GM12878 (cell line): ENCODE measurements at regions not wholly inside any gene's neighbourhood (a gene's known extent, or its start where the extent isn't known, plus 50 kb on each side); places are given as distances from the start of the nearest gene placed in this dataset.
"Not testable (repeated sequence)": the region's sequence is repeated elsewhere in the genome, so short reads cannot be mapped to it uniquely, and the experiment has no call there.

ENCODE experiments used
- ATAC-seq: fragments of 200-7000 bp; cut with Tn5 transposase; 3 replicates; pipeline ENCODE4 v1.9.1; 2020; ENCODE audit warnings: mild to moderate bottlenecking, moderate library complexity
- BruUV-seq: library from RNA; stranded (reverse); fragments of 400-500 nt; replicated peaks from 2 replicates; lab custom pipeline; 2021; lab: Mats Ljungman, UMichigan
- CTCF ChIA-PET: fragments of 300-600 bp; sonication (Branson Sonifier 250); formaldehyde crosslinking; extraction: SDS; loops from one replicate; lab custom pipeline; 2021; ENCODE audit warnings: inconsistent platforms; lab: Yijun Ruan, JAX
- POLR2A ChIA-PET: fragments of 350-600 bp; formaldehyde crosslinking; extraction: SDS; loops from one replicate; lab custom pipeline; 2021; ENCODE audit warnings: inconsistent platforms; lab: Charles Lee
- RAD21 ChIA-PET: fragments of 300-600 bp; sonication (Branson Sonifier 250); formaldehyde crosslinking; loops from one replicate; lab custom pipeline; 2023; ENCODE audit warnings: antibody characterized with exemption; ENCODE audit not compliant: unreplicated experiment; lab: Charles Lee
- SMC1A ChIA-PET: fragments of 300-600 bp; sonication (Branson Sonifier 250); formaldehyde crosslinking; loops from one replicate; lab custom pipeline; 2023; ENCODE audit not compliant: unreplicated experiment, uncharacterized antibody; lab: Charles Lee
- DNase-seq: peaks from one replicate; pipeline ENCODE4 v3.0.0-alpha.2; 2011; ENCODE audit warnings: low read depth, low spot score
- FAIRE-seq: peaks from 3 replicates; lab custom pipeline; 2011; peaks lifted over from hg19 to GRCh38; lab: Jason Lieb, UNC
- H2AFZ ChIP-seq: 2 replicates; pipeline ENCODE4 v1.6.0; 2011; ENCODE audit warnings: low read depth, low read length, control low read depth; ENCODE audit not compliant: control insufficient read depth
- H3K27ac ChIP-seq: 2 replicates; pipeline ENCODE4 v1.5.1; 2011; ENCODE audit warnings: control low read depth; ENCODE audit not compliant: control insufficient read depth, insufficient read depth
- H3K27me3 ChIP-seq, 2 experiments: replicated peaks in 1 of 2; 2 replicates each; pipeline versions ENCODE4 v1.6.0 to v1.6.1; 2011; ENCODE audit warnings: low read length in 1 of 2; ENCODE audit not compliant: control insufficient read depth in 2 of 2, insufficient read depth in 2 of 2
- H3K36me3 ChIP-seq, 2 experiments: 2 replicates each; pipeline ENCODE4 v1.5.1; 2011; ENCODE audit warnings: low read length in 1 of 2; ENCODE audit not compliant: control insufficient read depth in 2 of 2, insufficient read depth in 2 of 2
- H3K4me1 ChIP-seq: 2 replicates; pipeline ENCODE4 v1.6.1; 2011; ENCODE audit warnings: mild to moderate bottlenecking, low read length, moderate library complexity, mixed read lengths; ENCODE audit not compliant: control insufficient read depth, insufficient read depth
- H3K4me2 ChIP-seq: 2 replicates; pipeline ENCODE4 v1.6.0; 2011; ENCODE audit warnings: control low read depth; ENCODE audit not compliant: control insufficient read depth, insufficient read depth
- H3K4me3 ChIP-seq: fragments of 200-600 bp; sonication (generic); 2 replicates; pipeline ENCODE4 v1.5.1; 2016
- H3K79me2 ChIP-seq: 2 replicates; pipeline ENCODE4 v1.6.0; 2011; ENCODE audit warnings: low read length; ENCODE audit not compliant: control insufficient read depth, insufficient read depth
- H3K9ac ChIP-seq: 2 replicates; pipeline ENCODE4 v1.8.0; 2011; ENCODE audit warnings: low read length, control low read depth, mixed read lengths; ENCODE audit not compliant: control insufficient read depth, insufficient read depth
- H3K9me3 ChIP-seq: replicated peaks from 3 replicates; pipeline ENCODE4 v1.5.1; 2011; ENCODE audit warnings: mild to moderate bottlenecking, low read length; ENCODE audit not compliant: control insufficient read depth, insufficient read depth
- H4K20me1 ChIP-seq: 2 replicates; pipeline ENCODE4 v1.6.0; 2011; ENCODE audit not compliant: control insufficient read depth, insufficient read depth
- HDGF ChIP-seq: fragments of 450-650 bp; IDR thresholded peaks from 2 replicates; pipeline ENCODE4 v1.6.1; 2016; ENCODE audit warnings: antibody characterized with exemption
- WGBS: methylation state at CpG from one replicate; pipeline ENCODE4 v1.1.6; 2016; ENCODE audit warnings: low lambda C conversion rate; ENCODE audit not compliant: insufficient replicate concordance, insufficient coverage; ENCODE audit errors: missing lambda C conversion rate; 5-methylcytosine and 5-hydroxymethylcytosine counted together
- in situ Hi-C: fragments of 300-500 bp; cut with MboI; formaldehyde crosslinking; loops from 9 replicates; pipeline ENCODE4 v1.14.3; 2018; ENCODE audit warnings: mixed read lengths
- intact Hi-C: fragments of 100-400 bp; cut with micrococcal nuclease; formaldehyde crosslinking; loops from one replicate; pipeline ENCODE4 v1.14.2; 2022; ENCODE audit not compliant: unreplicated experiment

DNA sequence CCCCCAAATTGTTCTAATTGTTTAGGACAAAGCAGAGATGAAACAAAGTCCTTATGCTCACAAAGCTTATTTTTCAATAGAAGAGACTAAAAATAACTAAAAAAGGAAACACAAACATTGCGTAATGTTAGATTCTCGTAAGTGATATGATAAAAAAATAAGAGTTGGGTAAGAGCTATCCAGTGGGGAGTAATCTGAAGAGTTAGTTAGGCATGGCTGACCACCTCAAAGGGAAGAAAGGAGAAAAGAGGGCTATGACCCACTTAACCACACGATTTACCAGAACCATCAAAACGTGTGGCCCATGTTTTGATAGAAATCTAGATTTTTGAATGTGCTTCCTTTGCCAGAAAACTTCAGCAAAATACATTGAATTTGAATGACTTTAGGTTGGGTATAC is 1296.8 kb upstream of the NUDT12 start:
- H3K9me3 ChIP-seq, result no peaks in the 10 kb centered on the region
- in situ Hi-C loops (no loop called here), intact Hi-C loops (no loop called here)
- FAIRE-seq (no peak), DNase-seq (no peak), ATAC-seq (no peak)
- H3K4me1 ChIP-seq, result no peaks in the 10 kb centered on the region
- SMC1A ChIA-PET, result no interaction called here
- no TSS peak for BruUV-seq
- no peaks in the 10 kb centered on the region for H3K27me3 ChIP-seq
- H3K4me3 ChIP-seq, result no peak overlapping the region
- POLR2A ChIA-PET, result no interaction called here
- no peak overlapping the region for H3K4me2 ChIP-seq
- no peaks in the 10 kb centered on the region for H4K20me1 ChIP-seq
- no peak overlapping the region for H3K27ac ChIP-seq
- RAD21 ChIA-PET, result no interaction called here
- no peaks in the 10 kb centered on the region for H3K36me3 ChIP-seq
- no peak for TF ChIP-seq HDGF
- CTCF ChIA-PET, result interaction anchor here (0.7 kb wide), 1 partner anchor 512 kb away, joined by 3 read pairs; no protein-coding TSS in a partner anchor
- H3K9ac ChIP-seq, result no peak overlapping the region
- no peak overlapping the region for H2AFZ ChIP-seq
- 0% methylated on average over 4 of the region's 4 CpGs for WGBS
- no peaks in the 10 kb centered on the region for H3K79me2 ChIP-seq

DNA sequence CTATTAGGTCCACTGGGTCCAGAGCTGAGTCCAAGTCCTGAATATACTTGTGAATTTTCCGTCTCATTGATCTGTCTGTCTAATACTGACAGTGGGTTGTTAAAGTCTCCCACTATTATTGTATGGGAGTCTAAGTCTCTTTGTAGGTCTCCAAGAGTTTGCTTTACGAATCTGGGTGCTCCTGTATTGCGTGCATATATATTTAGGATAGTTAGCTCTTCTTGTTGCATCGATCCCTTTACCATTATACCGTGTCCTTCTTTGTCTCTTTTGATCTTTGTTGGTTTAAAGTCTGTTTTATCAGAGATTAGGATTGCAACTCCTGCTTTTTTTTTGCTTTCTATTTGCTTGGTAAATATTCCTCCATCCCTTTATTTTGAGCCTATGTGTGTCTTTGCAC is 1289.5 kb upstream of the NUDT12 start:
- H4K20me1 ChIP-seq, H3K36me3 ChIP-seq, H3K79me2 ChIP-seq, H3K9ac ChIP-seq, H3K9me3 ChIP-seq, H2AFZ ChIP-seq, CTCF ChIA-PET, SMC1A ChIA-PET, RAD21 ChIA-PET, H3K27me3 ChIP-seq, H3K4me3 ChIP-seq, ATAC-seq, H3K4me2 ChIP-seq, POLR2A ChIA-PET, H3K4me1 ChIP-seq, intact Hi-C loops, FAIRE-seq, DNase-seq, in situ Hi-C loops, H3K27ac ChIP-seq, BruUV-seq: not testable (repeated sequence)
- WGBS, result 33% methylated on average over 5 of the region's 5 CpGs
